Neural progenitor cell (in vitro differentiated cells): ENCODE measurements at regions not wholly inside any gene's neighbourhood (a gene's known extent, or its start where the extent isn't known, plus 50 kb on each side); places are given as distances from the start of the nearest gene placed in this dataset.

Experiments
- CTCF ChIP-seq: fragments of 200-600 bp; sonication (generic); IDR thresholded peaks from 2 replicates; pipeline ENCODE4 v1.5.1; 2017; ENCODE audit warnings: antibody characterized with exemption, mild to moderate bottlenecking
- EZH2 ChIP-seq: fragments of 200-600 bp; sonication (generic); IDR thresholded peaks from 2 replicates; pipeline ENCODE4 v1.6.1; 2017; ENCODE audit warnings: antibody characterized with exemption, mild to moderate bottlenecking, moderate library complexity
- EZH2phosphoT487 ChIP-seq: fragments of 200-600 bp; sonication (generic); IDR thresholded peaks from 2 replicates; pipeline ENCODE4 v1.6.1; 2017; ENCODE audit warnings: antibody characterized with exemption

DNA sequence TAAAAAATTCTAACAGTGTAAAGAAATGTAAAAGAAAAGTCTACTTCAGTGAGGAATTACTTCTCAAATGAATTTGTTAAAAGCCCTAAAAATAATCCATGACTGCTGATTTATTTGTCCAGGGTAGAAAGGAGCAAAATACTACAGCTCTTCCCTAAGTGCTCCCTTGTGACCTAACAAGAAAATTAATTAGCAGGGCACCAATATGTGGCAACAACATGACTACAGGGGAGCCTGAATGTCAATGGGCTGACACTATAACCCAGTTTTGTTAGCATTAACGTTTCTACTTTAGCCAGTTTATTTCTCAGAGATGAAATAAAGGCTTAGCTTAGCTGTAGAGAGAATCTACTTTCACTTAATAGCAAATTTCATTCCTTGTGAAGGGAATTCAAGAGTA, 918.9 kb upstream of the EPHA5 start:
- no peak for TF ChIP-seq EZH2
- TF ChIP-seq CTCF, result no peak
- TF ChIP-seq EZH2phosphoT487, result no peak
